Thymus (tissue), 11 donors: ENCODE measurements at regions not wholly inside any gene's neighbourhood (a gene's known extent, or its start where the extent isn't known, plus 50 kb on each side); places are given as distances from the start of the nearest gene placed in this dataset.

Source experiments
- DNase-seq, 9 donors: peaks; one replicate each; pipeline ENCODE4 v3.0.0-alpha.2; 2013; ENCODE audit warnings: low spot score in 9 of 9, low read depth in 6 of 9, missing footprints in 1 of 9
- H3K27ac ChIP-seq, 2 donors: one replicate each; pipeline ENCODE4 v1.5.1; 2013; ENCODE audit warnings: control low read depth in 1 of 2, low read depth in 1 of 2, low read length in 1 of 2, mild to moderate bottlenecking in 1 of 2, moderate library complexity in 1 of 2
- H3K27me3 ChIP-seq, 2 donors: one replicate each; pipeline ENCODE4 v1.5.1; 2013; ENCODE audit warnings: low read length in 1 of 2; ENCODE audit not compliant: control insufficient read depth in 2 of 2, insufficient read depth in 1 of 2
- H3K36me3 ChIP-seq, 2 donors: one replicate each; pipeline ENCODE4 v1.5.1; 2013; ENCODE audit warnings: low read length in 1 of 2, mild to moderate bottlenecking in 1 of 2, moderate library complexity in 1 of 2; ENCODE audit not compliant: control insufficient read depth in 2 of 2, insufficient read depth in 2 of 2
- H3K4me1 ChIP-seq, 2 donors: one replicate each; pipeline ENCODE4 v1.5.1; 2013; ENCODE audit warnings: low read length in 2 of 2; ENCODE audit not compliant: control insufficient read depth in 2 of 2, insufficient read depth in 2 of 2
- H3K4me3 ChIP-seq, 2 donors: one replicate each; pipeline ENCODE4 v1.5.1; 2013; ENCODE audit warnings: low read length in 2 of 2, control low read depth in 1 of 2, mild to moderate bottlenecking in 1 of 2
- H3K9me3 ChIP-seq, 2 donors: one replicate each; pipeline ENCODE4 v1.5.1; 2013; ENCODE audit warnings: low read length in 1 of 2, mild to moderate bottlenecking in 1 of 2; ENCODE audit not compliant: control insufficient read depth in 2 of 2, insufficient read depth in 1 of 2
- WGBS: extraction: QIAGEN DNeasy Blood & Tissue Kit; methylation state at CpG from one replicate; pipeline ENCODE4 v1.1.7; 2013; 5-methylcytosine and 5-hydroxymethylcytosine counted together
- donor health status: healthy.

- no peak for DNase-seq
- 92% methylated on average over 8 of the region's 8 CpGs for WGBS
- H3K36me3 ChIP-seq: no peaks in the 10 kb centered on the region
- H3K9me3 ChIP-seq: no peaks in the 10 kb centered on the region
- peaks cover 3 to 13% of the 10 kb centered on the region in 2 donors for H3K27me3 ChIP-seq
- H3K4me1 ChIP-seq: no peaks in the 10 kb centered on the region
- H3K27ac ChIP-seq: no peak overlapping the region
- no peak overlapping the region for H3K4me3 ChIP-seq
Observed at GRCh38 chr5:167577616-167578015, 713.8 kb upstream of the WWC1 start.

GRCh38 chr5:167578977-167579692 is 712.3 kb upstream of the WWC1 start:
- Histone ChIP-seq H3K27ac (no peak overlapping the region), H3K4me1 (no peaks in the 10 kb centered on the region), H3K27me3 (peaks cover 2 to 5% of the 10 kb centered on the region in 2 donors), H3K36me3 (no peaks in the 10 kb centered on the region), H3K9me3 (no peaks in the 10 kb centered on the region), H3K4me3 (no peak overlapping the region)
- DNase-seq: no peak
- WGBS: 89% methylated on average over 6 of the region's 6 CpGs

- peaks cover under 1 to 2% of the 10 kb centered on the region in 2 donors for H3K27me3 ChIP-seq
- H3K27ac ChIP-seq: no peak overlapping the region
- WGBS: 89% methylated on average over 5 of the region's 5 CpGs
Observed at GRCh38 chr5:167579693-167580055, 711.8 kb upstream of the WWC1 start.

GRCh38 chr5:167580608-167581007 is 710.8 kb upstream of the WWC1 start:
- WGBS: 94% methylated on average over 13 of the region's 13 CpGs

More at GRCh38 chr5:167579693-167580055, 711.8 kb upstream of the WWC1 start:
- H3K36me3 ChIP-seq: no peaks in the 10 kb centered on the region
- no peak for DNase-seq
- H3K9me3 ChIP-seq: no peaks in the 10 kb centered on the region
- no peak overlapping the region for H3K4me3 ChIP-seq
- H3K4me1 ChIP-seq: no peaks in the 10 kb centered on the region

GRCh38 chr5:167582283-167582682 is 709.2 kb upstream of the WWC1 start:
- Histone ChIP-seq H3K36me3 (no peaks in the 10 kb centered on the region), H3K27me3 (no peaks in the 10 kb centered on the region), H3K9me3 (no peaks in the 10 kb centered on the region), H3K27ac (no peak overlapping the region), H3K4me1 (no peaks in the 10 kb centered on the region), H3K4me3 (no peak overlapping the region)
- DNase-seq: no peak
- 79% methylated on average over 2 of the region's 2 CpGs for WGBS

More at GRCh38 chr5:167580608-167581007, 710.8 kb upstream of the WWC1 start:
- Histone ChIP-seq H3K27ac (no peak overlapping the region), H3K27me3 (no peaks in the 10 kb centered on the region), H3K4me1 (no peaks in the 10 kb centered on the region), H3K9me3 (no peaks in the 10 kb centered on the region), H3K4me3 (no peak overlapping the region), H3K36me3 (no peaks in the 10 kb centered on the region)
- no peak for DNase-seq

- H3K4me1 ChIP-seq: no peaks in the 10 kb centered on the region
- 83% methylated on average over 6 of the region's 6 CpGs for WGBS
- H3K27me3 ChIP-seq: no peaks in the 10 kb centered on the region
- H3K36me3 ChIP-seq: no peaks in the 10 kb centered on the region
- no peaks in the 10 kb centered on the region for H3K9me3 ChIP-seq
- H3K4me3 ChIP-seq: no peak overlapping the region
- DNase-seq: no peak
- H3K27ac ChIP-seq: no peak overlapping the region
Observed at GRCh38 chr5:167582886-167583285, 708.6 kb upstream of the WWC1 start.

- H3K27ac ChIP-seq: no peak overlapping the region
- H3K27me3 ChIP-seq: no peaks in the 10 kb centered on the region
- H3K36me3 ChIP-seq: no peaks in the 10 kb centered on the region
- H3K9me3 ChIP-seq: no peaks in the 10 kb centered on the region
- no peaks in the 10 kb centered on the region for H3K4me1 ChIP-seq
- 94% methylated on average over 2 of the region's 2 CpGs for WGBS
- no peak overlapping the region for H3K4me3 ChIP-seq
- DNase-seq: no peak
Observed at GRCh38 chr5:167585184-167585583, 706.3 kb upstream of the WWC1 start.

GRCh38 chr5:167587772-167588437 is 703.5 kb upstream of the WWC1 start:
- no peak for DNase-seq
- no peaks in the 10 kb centered on the region for H3K36me3 ChIP-seq
- H3K9me3 ChIP-seq: no peaks in the 10 kb centered on the region
- no peak overlapping the region for H3K4me3 ChIP-seq
- WGBS: 67% methylated on average over 5 of the region's 5 CpGs
- no peak overlapping the region for H3K27ac ChIP-seq
- no peaks in the 10 kb centered on the region for H3K27me3 ChIP-seq
- no peaks in the 10 kb centered on the region for H3K4me1 ChIP-seq

GRCh38 chr5:167592114-167592513 is 699.3 kb upstream of the WWC1 start:
- Histone ChIP-seq H3K9me3 (no peaks in the 10 kb centered on the region), H3K27me3 (no peaks in the 10 kb centered on the region), H3K4me3 (no peak overlapping the region), H3K4me1 (no peaks in the 10 kb centered on the region), H3K36me3 (no peaks in the 10 kb centered on the region), H3K27ac (no peak overlapping the region)
- no peak for DNase-seq
- WGBS: 94% methylated on average over 4 of the region's 4 CpGs
